ENCODE measurements at regions not wholly inside any gene's neighbourhood (a gene's known extent, or its start where the extent isn't known, plus 50 kb on each side); places are given as distances from the start of the nearest gene placed in this dataset.

- DNase-seq (ENCODE audit: low read depth): no peak
- no peak for TF ChIP-seq CTCF (IDR thresholded peaks at IDR 0.05; ENCODE audit: low read depth, low read length, missing control alignments)
- in situ Hi-C loops (cut with HindIII; ENCODE audit: low sequenced_read_pairs): no loop called here
Measured at GRCh38 chr3:95167748-95168147, 1104.9 kb downstream of the NSUN3 start.

GRCh38 chr3:95168526-95168925 lies 1105.7 kb downstream of the NSUN3 start:
- no peak for TF ChIP-seq CTCF (IDR thresholded peaks at IDR 0.05; ENCODE audit: low read depth, low read length, missing control alignments)
- DNase-seq (ENCODE audit: low read depth): no peak
- no peak overlapping the region for H3K4me3 ChIP-seq (ENCODE audit: low read depth, low read length)
- in situ Hi-C loops (cut with HindIII; ENCODE audit: low sequenced_read_pairs): no loop called here

More at GRCh38 chr3:95167748-95168147, 1104.9 kb downstream of the NSUN3 start:
- no peak overlapping the region for H3K4me3 ChIP-seq (ENCODE audit: low read depth, low read length)

GRCh38 chr3:95172164-95172943 lies 1109.5 kb downstream of the NSUN3 start:
- no peak for DNase-seq (ENCODE audit: low read depth)
- no peak for TF ChIP-seq CTCF (IDR thresholded peaks at IDR 0.05; ENCODE audit: low read depth, low read length, missing control alignments)
- in situ Hi-C loops (cut with HindIII; ENCODE audit: low sequenced_read_pairs): no loop called here
- H3K4me3 ChIP-seq (ENCODE audit: low read depth, low read length): no peak overlapping the region

GRCh38 chr3:95177096-95177495 lies 1114.2 kb downstream of the NSUN3 start:
- in situ Hi-C loops (cut with HindIII; ENCODE audit: low sequenced_read_pairs): no loop called here
- no peak for DNase-seq (ENCODE audit: low read depth)
- no peak for TF ChIP-seq CTCF (IDR thresholded peaks at IDR 0.05; ENCODE audit: low read depth, low read length, missing control alignments)
- no peak overlapping the region for H3K4me3 ChIP-seq (ENCODE audit: low read depth, low read length)

- no peak overlapping the region for H3K4me3 ChIP-seq (ENCODE audit: low read depth, low read length)
- DNase-seq (ENCODE audit: low read depth): no peak
- in situ Hi-C loops (cut with HindIII; ENCODE audit: low sequenced_read_pairs): no loop called here
- no peak for TF ChIP-seq CTCF (IDR thresholded peaks at IDR 0.05; ENCODE audit: low read depth, low read length, missing control alignments)
Measured at GRCh38 chr3:95184038-95184437, 1121.2 kb downstream of the NSUN3 start.

GRCh38 chr3:95189348-95189747 lies 1126.5 kb downstream of the NSUN3 start:
- no peak for TF ChIP-seq CTCF (IDR thresholded peaks at IDR 0.05; ENCODE audit: low read depth, low read length, missing control alignments)
- H3K4me3 ChIP-seq (ENCODE audit: low read depth, low read length): no peak overlapping the region
- in situ Hi-C loops (cut with HindIII; ENCODE audit: low sequenced_read_pairs): no loop called here
- DNase-seq (ENCODE audit: low read depth): no peak

All from astrocyte of the cerebellum (primary cell).